Activated naive CD4-positive, alpha-beta T cell treated with anti-CD3 and anti-CD28 coated beads, Interleukin-2, amount 10 ng/mL, durations not matched to agents 7 days and 5 days (primary cell): ENCODE measurements at regions not wholly inside any gene's neighbourhood (a gene's known extent, or its start where the extent isn't known, plus 50 kb on each side); places are given as distances from the start of the nearest gene placed in this dataset.
"Not testable (repeated sequence)": the region's sequence is repeated elsewhere in the genome, so short reads cannot be mapped to it uniquely, and the experiment has no call there.

Experiments used
- CTCF ChIA-PET: fragments of 350-600 bp; sonication (Branson Sonifier 250); formaldehyde crosslinking; loops from one replicate; lab custom pipeline; 2021; ENCODE audit warnings: antibody characterized with exemption; lab: Charles Lee
- DNase-seq: peaks from one replicate; pipeline ENCODE4 v3.0.0-alpha.2; 2020
- H3K27ac Mint-ChIP-seq: one replicate; pipeline ENCODE4 v1.8.0; 2021; ENCODE audit warnings: mild to moderate bottlenecking, moderate library complexity, mixed read lengths
- H3K27me3 Mint-ChIP-seq: one replicate; pipeline ENCODE4 v1.8.0; 2021; ENCODE audit warnings: mild to moderate bottlenecking, mixed read lengths
- H3K36me3 Mint-ChIP-seq: one replicate; pipeline ENCODE4 v1.8.0; 2021; ENCODE audit warnings: mixed read lengths
- H3K4me1 Mint-ChIP-seq: one replicate; pipeline ENCODE4 v1.8.0; 2021; ENCODE audit warnings: mixed read lengths
- H3K4me3 Mint-ChIP-seq: one replicate; pipeline ENCODE4 v1.8.0; 2021; ENCODE audit warnings: mild to moderate bottlenecking, moderate library complexity, mixed read lengths
- H3K9me3 Mint-ChIP-seq: one replicate; pipeline ENCODE4 v1.8.0; 2021; ENCODE audit warnings: mixed read lengths

DNA sequence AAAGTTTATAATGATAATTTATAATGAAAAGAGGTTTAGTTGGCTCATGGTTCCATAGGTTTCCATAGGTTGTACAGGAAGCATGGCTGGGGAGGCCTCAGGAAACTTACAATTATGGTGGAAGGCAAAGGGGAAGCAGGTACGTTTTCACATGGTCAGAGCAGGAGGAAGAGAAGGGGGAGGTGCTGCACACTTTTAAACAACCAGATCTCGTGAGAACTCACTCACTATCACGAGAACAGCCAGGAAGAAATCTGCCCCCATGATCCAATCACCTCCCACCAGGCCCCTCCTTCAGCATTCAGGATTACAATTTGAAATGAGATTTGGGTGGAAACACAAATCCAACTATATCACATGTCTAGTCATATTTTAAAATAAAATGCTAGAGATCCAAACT, 64.1 kb upstream of the ABLIM1 start:
- H3K27ac Mint-ChIP-seq, H3K36me3 Mint-ChIP-seq, H3K9me3 Mint-ChIP-seq, H3K4me1 Mint-ChIP-seq, CTCF ChIA-PET, H3K4me3 Mint-ChIP-seq, DNase-seq: not testable (repeated sequence)
- peaks cover 12% of the 10 kb centered on the region for H3K27me3 Mint-ChIP-seq

DNA sequence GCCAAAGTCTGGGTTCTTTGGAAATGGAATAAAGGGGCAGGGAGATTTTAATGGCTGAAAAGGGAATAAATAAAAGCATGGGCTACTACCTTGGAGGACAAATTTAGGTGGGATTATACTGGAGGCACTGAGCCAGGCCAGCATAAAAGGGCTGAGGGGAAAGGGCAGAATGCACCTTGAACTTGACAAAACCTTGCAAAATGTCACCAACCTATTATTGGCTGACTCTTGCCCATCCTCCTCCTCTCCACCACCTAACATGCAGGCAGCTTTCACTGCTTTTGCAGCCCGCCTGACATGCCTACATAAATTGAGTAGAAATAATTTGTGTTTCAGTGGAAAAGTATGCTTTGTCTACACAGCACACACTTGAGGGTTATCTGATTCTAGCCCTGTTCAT, 65.3 kb upstream of the ABLIM1 start:
- H3K36me3 Mint-ChIP-seq = no peaks in the 10 kb centered on the region
- CTCF ChIA-PET = no interaction called here
- no peaks in the 10 kb centered on the region for H3K9me3 Mint-ChIP-seq
- H3K4me3 Mint-ChIP-seq = no peak overlapping the region
- H3K27me3 Mint-ChIP-seq = peaks cover 6% of the 10 kb centered on the region
- DNase-seq = no peak
- no peaks in the 10 kb centered on the region for H3K4me1 Mint-ChIP-seq
- H3K27ac Mint-ChIP-seq = no peak overlapping the region

DNA sequence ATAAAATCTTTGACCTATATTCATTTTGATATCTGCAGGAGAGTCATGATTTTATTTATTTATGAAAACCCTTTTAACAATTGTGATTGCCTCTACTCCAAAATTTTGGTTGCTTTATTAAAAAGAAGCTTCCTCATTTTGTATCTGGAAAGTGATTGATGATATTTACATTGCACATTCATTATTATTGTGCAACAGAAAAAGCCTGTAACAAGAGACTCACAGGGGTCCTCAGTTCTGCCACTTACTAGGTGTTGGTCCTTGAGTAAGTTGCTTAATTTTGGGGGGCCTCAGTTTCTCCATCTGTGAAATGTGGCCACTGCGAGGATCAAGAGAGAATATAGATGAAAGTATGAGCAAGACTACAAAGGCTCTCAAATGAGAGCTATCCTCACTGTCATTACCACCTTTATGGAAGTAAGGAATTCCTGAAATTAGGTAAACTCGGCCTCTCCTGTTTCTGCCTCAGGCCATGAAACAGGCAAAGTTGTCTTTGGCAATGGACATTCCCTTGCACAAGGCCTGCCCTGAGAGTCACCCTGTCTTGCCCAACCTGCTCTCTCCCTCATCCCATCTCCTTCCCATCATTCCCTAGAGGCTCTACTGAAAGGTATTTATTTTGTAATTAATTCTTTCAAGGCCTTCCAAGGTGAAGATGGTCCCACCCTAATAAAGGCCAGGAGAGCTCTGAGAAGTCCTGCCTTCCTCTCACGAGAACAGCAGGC, 66.1 kb upstream of the ABLIM1 start:
- Mint-ChIP-seq H3K9me3 (no peaks in the 10 kb centered on the region), H3K36me3 (no peaks in the 10 kb centered on the region), H3K4me1 (no peaks in the 10 kb centered on the region), H3K27me3 (peaks cover 6% of the 10 kb centered on the region), H3K4me3 (no peak overlapping the region), H3K27ac (no peak overlapping the region)
- no peak for DNase-seq
- CTCF ChIA-PET = no interaction called here

DNA sequence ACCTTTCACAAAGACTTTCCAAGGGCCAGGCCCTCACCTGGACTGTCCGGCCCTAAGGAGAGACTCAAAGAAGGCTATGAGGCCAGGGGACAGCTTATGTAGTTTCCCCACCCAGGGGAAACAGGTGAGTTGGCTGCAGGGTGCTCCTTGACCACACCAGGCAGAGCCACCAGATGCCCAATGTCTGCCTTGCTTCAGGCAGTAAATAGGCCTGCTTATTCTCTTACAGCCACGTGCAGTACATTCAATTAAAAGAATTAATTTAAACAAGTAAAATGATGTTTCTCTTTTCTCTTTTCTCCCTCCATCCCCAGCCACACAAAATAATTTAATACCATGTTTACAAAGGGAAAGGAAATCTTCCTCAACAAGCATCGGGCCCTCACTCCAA, 66.6 kb upstream of the ABLIM1 start:
- no peak for DNase-seq
- H3K36me3 Mint-ChIP-seq = no peaks in the 10 kb centered on the region
- H3K9me3 Mint-ChIP-seq = no peaks in the 10 kb centered on the region
- H3K27ac Mint-ChIP-seq = no peak overlapping the region
- no peak overlapping the region for H3K4me3 Mint-ChIP-seq
- CTCF ChIA-PET = no interaction called here
- peaks cover 6% of the 10 kb centered on the region for H3K27me3 Mint-ChIP-seq
- H3K4me1 Mint-ChIP-seq = no peaks in the 10 kb centered on the region

DNA sequence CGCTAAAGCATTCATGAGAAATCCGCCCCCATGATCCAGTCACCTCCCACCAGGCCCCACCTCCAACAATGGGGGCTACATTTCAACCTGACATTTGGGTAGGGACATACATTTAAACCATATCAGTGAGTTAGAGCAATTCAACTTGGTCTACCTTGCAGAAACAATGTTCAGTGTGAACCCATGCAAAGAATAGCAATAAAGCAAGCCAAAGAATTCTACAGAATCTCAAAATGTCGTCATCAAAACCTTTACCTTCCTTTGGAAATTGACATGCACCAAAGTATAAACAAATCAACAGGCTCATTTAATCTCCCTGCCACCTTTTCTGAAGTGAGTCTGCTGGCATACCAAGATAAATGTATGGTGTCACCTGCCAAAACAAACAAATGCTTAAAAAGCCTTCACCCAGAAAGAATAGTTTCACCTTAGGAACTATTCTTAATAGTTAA, 68.8 kb upstream of the ABLIM1 start:
- H3K4me1 Mint-ChIP-seq = no peaks in the 10 kb centered on the region
- no peak overlapping the region for H3K4me3 Mint-ChIP-seq
- CTCF ChIA-PET = no interaction called here
- H3K9me3 Mint-ChIP-seq = no peaks in the 10 kb centered on the region
- DNase-seq = no peak
- H3K27ac Mint-ChIP-seq = no peak overlapping the region
- H3K27me3 Mint-ChIP-seq = no peaks in the 10 kb centered on the region
- no peaks in the 10 kb centered on the region for H3K36me3 Mint-ChIP-seq

DNA sequence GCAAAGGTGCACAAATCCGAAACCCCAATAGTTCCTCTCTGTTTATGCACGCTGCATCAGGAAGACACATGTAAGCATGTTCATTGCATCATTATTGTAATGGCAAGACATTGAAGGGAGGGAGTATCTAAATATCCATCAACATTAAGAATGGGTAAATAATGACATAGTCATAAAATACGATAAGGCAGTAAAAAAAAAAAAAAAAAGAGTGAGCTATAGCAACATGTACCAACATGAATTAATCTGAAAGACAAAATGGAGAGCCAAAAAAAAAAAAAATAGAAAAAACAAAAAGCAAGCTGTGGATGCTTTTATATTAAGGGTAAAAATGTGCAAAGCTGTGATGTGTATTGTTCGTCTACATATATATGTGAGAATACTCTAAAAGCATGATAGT, 70.2 kb upstream of the ABLIM1 start:
- CTCF ChIA-PET = no interaction called here
- no peaks in the 10 kb centered on the region for H3K9me3 Mint-ChIP-seq
- H3K4me3 Mint-ChIP-seq = no peak overlapping the region
- DNase-seq = no peak
- H3K27me3 Mint-ChIP-seq = no peaks in the 10 kb centered on the region
- no peaks in the 10 kb centered on the region for H3K4me1 Mint-ChIP-seq
- no peak overlapping the region for H3K27ac Mint-ChIP-seq
- no peaks in the 10 kb centered on the region for H3K36me3 Mint-ChIP-seq

DNA sequence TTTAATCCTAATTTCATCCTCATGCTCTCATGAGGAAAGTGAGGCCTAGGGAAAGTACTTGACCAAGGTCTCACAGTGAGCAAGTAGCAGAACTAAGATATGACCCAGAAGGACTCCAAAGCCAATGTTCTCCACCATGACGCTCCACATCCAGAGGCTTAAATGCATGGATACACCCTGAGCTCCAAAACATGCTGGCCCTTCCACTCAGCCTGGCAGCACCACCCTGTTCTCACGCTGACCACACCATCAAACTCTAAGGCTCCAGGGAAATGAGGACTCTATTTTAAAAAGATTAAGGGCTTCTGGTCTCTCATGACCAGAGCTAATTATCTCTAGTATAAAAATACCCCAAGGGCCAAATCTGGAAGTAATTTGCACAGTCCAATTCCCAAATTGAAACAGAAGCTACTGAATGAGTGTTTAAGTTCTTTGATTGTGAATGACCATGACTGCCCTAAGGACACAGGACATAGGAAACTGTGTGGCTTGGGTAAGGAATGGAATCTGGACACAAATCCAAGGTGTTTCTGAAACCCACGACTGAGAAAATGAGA, 71.1 kb upstream of the ABLIM1 start:
- no peak overlapping the region for H3K4me3 Mint-ChIP-seq
- CTCF ChIA-PET = no interaction called here
- no peak for DNase-seq
- H3K4me1 Mint-ChIP-seq = no peaks in the 10 kb centered on the region
- no peaks in the 10 kb centered on the region for H3K36me3 Mint-ChIP-seq
- H3K9me3 Mint-ChIP-seq = no peaks in the 10 kb centered on the region
- H3K27me3 Mint-ChIP-seq = peaks cover 4% of the 10 kb centered on the region
- H3K27ac Mint-ChIP-seq = no peak overlapping the region

DNA sequence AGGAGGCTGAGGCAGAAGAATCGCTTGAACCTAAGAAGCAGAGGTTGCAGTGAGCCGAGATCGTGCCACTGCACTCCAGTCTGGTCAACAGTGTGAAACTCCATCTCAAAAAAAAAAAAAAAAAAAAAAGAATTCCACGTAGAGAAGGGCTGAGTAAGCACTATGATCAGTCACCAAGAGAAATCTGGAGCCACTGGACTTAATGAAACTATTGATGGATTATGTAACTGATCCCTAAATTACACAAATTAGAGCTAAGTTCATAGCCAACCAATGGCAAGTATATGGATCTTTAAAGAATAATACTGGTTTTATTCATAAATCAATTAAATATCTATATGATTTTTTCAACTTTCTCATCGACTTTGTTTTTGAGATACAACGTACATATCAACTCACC, 72.2 kb upstream of the ABLIM1 start:
- H3K9me3 Mint-ChIP-seq = no peaks in the 10 kb centered on the region
- no peaks in the 10 kb centered on the region for H3K4me1 Mint-ChIP-seq
- DNase-seq = no peak
- peaks cover 7% of the 10 kb centered on the region for H3K27me3 Mint-ChIP-seq
- H3K36me3 Mint-ChIP-seq = no peaks in the 10 kb centered on the region
- H3K27ac Mint-ChIP-seq = no peak overlapping the region
- no peak overlapping the region for H3K4me3 Mint-ChIP-seq
- CTCF ChIA-PET = interaction anchor here (0.6 kb wide), 1 partner anchor 275 kb away, joined by 3 read pairs; no protein-coding TSS in a partner anchor

DNA sequence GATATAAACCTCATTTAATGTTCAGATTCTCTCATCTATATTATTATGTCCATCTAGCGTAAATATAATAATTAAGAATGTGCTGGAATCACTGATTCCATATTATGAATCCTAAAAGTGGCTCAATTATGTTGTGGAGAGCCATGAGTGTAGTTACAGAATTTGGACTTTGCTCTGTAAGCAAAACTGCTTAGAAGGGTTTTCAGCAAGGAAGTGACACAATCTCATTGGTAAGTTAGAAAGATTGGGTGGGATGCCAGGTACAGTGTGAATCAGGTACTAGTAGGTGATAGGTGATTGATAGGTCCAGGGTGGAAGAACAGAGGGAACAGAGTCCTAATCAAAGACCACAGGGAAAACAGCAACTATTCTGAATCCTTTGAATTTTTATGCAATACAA, 74.9 kb upstream of the ABLIM1 start:
- Mint-ChIP-seq H3K36me3 (no peaks in the 10 kb centered on the region), H3K4me1 (no peaks in the 10 kb centered on the region), H3K27me3 (peaks cover 7% of the 10 kb centered on the region), H3K4me3 (no peak overlapping the region), H3K27ac (no peak overlapping the region), H3K9me3 (no peaks in the 10 kb centered on the region)
- no peak for DNase-seq
- CTCF ChIA-PET = no interaction called here

DNA sequence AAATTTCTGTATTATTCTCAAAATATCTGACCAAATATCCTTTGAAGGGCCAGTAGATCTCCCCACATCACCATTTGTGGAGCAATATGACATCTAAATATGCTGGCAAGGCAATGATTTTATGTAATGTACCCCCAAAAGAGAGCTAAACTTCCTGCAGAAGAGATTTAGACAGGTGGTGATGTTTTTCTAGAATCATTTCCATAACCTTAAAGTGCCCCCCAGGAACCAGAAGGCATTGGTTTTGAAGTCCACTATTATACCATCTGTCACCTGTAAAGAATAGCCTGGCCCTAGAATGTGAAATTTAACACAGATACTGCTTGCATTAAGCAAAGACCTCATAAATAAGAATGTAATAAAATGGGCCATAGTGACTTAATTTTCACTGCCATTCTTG, 77.9 kb upstream of the ABLIM1 start:
- peaks cover 11% of the 10 kb centered on the region for H3K27me3 Mint-ChIP-seq
- DNase-seq = no peak
- CTCF ChIA-PET = no interaction called here
- H3K36me3 Mint-ChIP-seq = no peaks in the 10 kb centered on the region
- H3K27ac Mint-ChIP-seq = no peak overlapping the region
- H3K9me3 Mint-ChIP-seq = no peaks in the 10 kb centered on the region
- H3K4me3 Mint-ChIP-seq = no peak overlapping the region
- H3K4me1 Mint-ChIP-seq = no peaks in the 10 kb centered on the region

DNA sequence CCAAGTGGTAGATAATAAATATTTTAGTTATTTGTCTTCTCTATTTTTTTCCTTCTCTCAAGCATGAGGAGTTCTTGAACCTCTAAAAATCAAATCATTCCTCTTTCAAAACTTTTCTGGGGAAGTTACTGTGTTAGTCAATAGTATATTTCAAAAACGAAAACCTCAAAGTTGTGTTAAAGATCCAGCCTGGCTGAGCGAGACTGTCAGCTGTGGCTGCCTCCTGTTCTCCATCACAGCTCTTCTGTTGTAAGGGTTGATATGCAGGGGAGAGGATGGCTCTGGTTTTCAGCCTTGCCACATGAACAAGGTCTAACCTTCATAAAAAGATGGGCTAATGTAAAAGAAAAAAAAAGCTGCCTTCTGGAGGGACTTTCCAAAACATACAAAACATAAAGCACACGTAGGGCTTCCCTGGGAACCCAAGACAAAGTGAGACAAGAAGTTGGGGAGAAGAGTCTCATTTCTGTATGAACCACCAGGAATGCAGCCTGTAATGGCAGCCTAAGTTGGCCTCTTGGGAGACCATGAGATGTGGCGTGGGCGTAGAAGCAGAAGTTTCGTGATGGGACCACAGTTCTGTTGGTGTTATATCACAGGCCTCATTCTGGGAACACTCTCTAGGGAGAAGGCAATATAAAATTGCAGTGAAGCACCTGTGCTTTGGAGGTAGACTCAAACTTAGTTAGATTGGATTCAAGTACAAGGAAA, 77.9 kb upstream of the FHIP2A start:
- no peaks in the 10 kb centered on the region for H3K9me3 Mint-ChIP-seq
- no peak for DNase-seq
- no peaks in the 10 kb centered on the region for H3K4me1 Mint-ChIP-seq
- H3K4me3 Mint-ChIP-seq = no peak overlapping the region
- peaks cover 27% of the 10 kb centered on the region for H3K27me3 Mint-ChIP-seq
- no peak overlapping the region for H3K27ac Mint-ChIP-seq
- H3K36me3 Mint-ChIP-seq = no peaks in the 10 kb centered on the region
- CTCF ChIA-PET = no interaction called here

DNA sequence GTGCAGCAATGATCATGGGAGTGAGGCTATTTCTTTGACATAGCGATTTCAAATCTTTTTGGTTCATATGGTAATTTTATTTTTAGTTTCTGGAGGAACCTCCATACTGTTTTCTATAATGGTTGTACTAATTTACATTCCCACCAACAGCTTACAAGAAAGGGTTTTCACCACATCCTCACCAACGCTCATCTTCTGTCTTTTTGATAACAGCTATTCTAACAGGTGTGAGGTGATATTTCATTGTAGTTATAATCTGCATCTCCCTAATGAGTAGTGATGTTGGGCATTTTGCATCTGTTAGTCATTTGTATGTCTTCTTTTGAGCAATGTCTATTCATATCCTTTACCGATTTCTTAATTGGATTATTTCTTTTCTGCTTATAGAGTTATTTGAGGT, 75.0 kb upstream of the FHIP2A start:
- DNase-seq = no peak
- Mint-ChIP-seq H3K4me1 (no peaks in the 10 kb centered on the region), H3K36me3 (no peaks in the 10 kb centered on the region), H3K27ac (no peak overlapping the region), H3K27me3 (peaks cover 39% of the 10 kb centered on the region), H3K4me3 (no peak overlapping the region), H3K9me3 (no peaks in the 10 kb centered on the region)
- CTCF ChIA-PET = no interaction called here

DNA sequence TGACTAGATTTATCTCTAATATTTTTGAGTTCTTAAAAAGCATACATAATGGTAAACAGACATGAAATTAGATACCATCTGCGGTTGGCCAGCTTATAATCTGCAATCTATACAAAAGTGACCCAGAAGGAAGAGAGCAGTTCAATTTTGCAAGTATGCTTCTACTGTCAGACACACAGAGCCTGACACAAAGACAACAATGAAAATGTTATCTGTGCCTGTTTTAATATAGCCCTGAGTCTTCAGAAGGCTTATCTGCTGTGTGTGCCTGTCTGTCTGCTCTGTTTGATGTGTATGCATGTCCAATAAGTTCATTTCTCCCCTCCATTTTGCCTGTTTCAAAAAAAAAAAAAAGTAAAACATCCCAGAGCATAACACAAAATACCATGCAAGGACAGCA, 73.3 kb upstream of the FHIP2A start:
- H3K36me3 Mint-ChIP-seq = no peaks in the 10 kb centered on the region

DNA sequence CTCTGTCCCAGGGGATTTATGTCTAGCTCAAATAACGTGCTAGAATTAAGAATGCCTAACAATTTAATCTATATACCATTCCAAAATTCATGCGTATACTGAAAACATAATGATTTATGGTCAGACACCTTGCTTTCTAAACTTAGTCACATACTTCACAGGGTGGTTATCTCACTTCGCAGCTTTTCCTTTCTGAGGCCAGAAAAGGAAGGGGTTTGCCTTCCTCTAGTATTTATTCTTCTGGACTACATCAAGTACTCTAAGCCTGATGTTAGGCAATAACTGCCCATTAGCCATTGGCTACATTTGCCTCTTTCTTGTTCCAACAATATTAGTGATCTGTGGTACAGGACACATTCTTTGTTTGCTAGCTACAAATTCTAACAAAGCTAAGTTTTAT, 72.6 kb upstream of the FHIP2A start:
- H3K4me1 Mint-ChIP-seq = no peaks in the 10 kb centered on the region
- no peaks in the 10 kb centered on the region for H3K36me3 Mint-ChIP-seq
- H3K9me3 Mint-ChIP-seq = no peaks in the 10 kb centered on the region
- CTCF ChIA-PET = no interaction called here
- DNase-seq = no peak
- no peak overlapping the region for H3K4me3 Mint-ChIP-seq
- H3K27me3 Mint-ChIP-seq = peaks cover 41% of the 10 kb centered on the region
- H3K27ac Mint-ChIP-seq = no peak overlapping the region

More for the DNA sequence above, 73.3 kb upstream of the FHIP2A start:
- no peak overlapping the region for H3K27ac Mint-ChIP-seq
- no peak overlapping the region for H3K4me3 Mint-ChIP-seq
- no peaks in the 10 kb centered on the region for H3K4me1 Mint-ChIP-seq
- peaks cover 48% of the 10 kb centered on the region for H3K27me3 Mint-ChIP-seq
- DNase-seq = no peak
- CTCF ChIA-PET = no interaction called here
- H3K9me3 Mint-ChIP-seq = no peaks in the 10 kb centered on the region

DNA sequence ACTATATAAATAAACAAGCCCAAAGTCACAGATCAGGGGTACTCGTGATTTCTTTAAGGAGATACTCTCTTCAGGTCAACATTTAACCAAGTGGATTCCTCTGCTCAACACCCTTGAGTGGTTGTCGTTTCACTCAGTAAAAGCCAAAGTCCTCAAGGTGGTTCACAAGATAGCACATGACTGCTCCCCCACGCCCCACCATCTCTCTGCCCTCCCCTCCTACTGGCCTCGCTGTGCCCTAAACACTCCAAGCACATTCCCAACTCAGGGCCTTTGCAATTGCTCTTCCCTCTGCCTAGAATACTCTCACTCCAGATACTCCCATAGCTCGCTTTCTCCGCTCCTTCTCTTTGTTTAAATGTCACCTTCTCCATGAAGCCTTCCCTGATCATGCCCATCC, 72.1 kb upstream of the FHIP2A start:
- Mint-ChIP-seq H3K27ac (no peak overlapping the region), H3K4me3 (no peak overlapping the region), H3K36me3 (no peaks in the 10 kb centered on the region), H3K4me1 (no peaks in the 10 kb centered on the region), H3K9me3 (no peaks in the 10 kb centered on the region), H3K27me3 (peaks cover 41% of the 10 kb centered on the region)
- CTCF ChIA-PET = no interaction called here
- DNase-seq = no peak
